Dendritic cell treated with granulocyte-macrophage colony-stimulating factor and Interleukin-4, amounts not matched to agents 40 ng/mL and 50 ng/mL, for 4 days (primary cell): ENCODE measurements at regions not wholly inside any gene's neighbourhood (a gene's known extent, or its start where the extent isn't known, plus 50 kb on each side); places are given as distances from the start of the nearest gene placed in this dataset.
"Not testable (repeated sequence)": the region's sequence is repeated elsewhere in the genome, so short reads cannot be mapped to it uniquely, and the experiment has no call there.

Experiments
- H3K27ac Mint-ChIP-seq: one replicate; pipeline ENCODE4 v1.8.0; 2022; ENCODE audit warnings: mild to moderate bottlenecking, mixed read lengths
- H3K27me3 Mint-ChIP-seq: one replicate; pipeline ENCODE4 v1.8.0; 2022; ENCODE audit warnings: mild to moderate bottlenecking, mixed read lengths
- H3K36me3 Mint-ChIP-seq: one replicate; pipeline ENCODE4 v1.8.0; 2022; ENCODE audit warnings: low read depth, mixed read lengths
- H3K4me1 Mint-ChIP-seq: one replicate; pipeline ENCODE4 v1.8.0; 2022; ENCODE audit warnings: low read depth, mixed read lengths
- H3K4me3 Mint-ChIP-seq: one replicate; pipeline ENCODE4 v1.8.0; 2022; ENCODE audit warnings: mild to moderate bottlenecking, moderate library complexity, mixed read lengths
- H3K9me3 Mint-ChIP-seq: one replicate; pipeline ENCODE4 v1.8.0; 2022; ENCODE audit warnings: mixed read lengths
- intact Hi-C: fragments of 100-400 bp; cut with micrococcal nuclease; formaldehyde crosslinking; loops from one replicate; pipeline ENCODE4 v1.15.0; 2022

DNA sequence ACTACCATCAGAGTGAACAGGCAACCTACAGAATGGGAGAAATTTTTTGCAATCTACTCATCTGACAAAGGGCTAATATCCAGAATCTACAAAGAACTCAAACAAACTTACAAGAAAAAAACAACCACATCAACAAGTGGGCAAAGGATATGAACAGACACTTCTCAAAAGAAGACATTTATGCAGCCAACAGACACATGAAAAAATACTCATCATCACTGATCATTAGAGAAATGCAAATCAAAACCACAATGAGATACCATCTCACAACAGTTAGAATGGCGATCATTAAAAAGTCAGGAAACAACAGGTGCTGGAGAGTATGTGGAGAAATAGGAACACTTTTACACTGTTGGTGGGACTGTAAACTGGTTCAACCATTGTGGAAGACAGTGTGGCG is 51.5 kb downstream of the TGIF2LX start:
- intact Hi-C loops, H3K27me3 Mint-ChIP-seq, H3K27ac Mint-ChIP-seq, H3K36me3 Mint-ChIP-seq, H3K4me3 Mint-ChIP-seq, H3K4me1 Mint-ChIP-seq: not testable (repeated sequence)
- peaks cover 12% of the 10 kb centered on the region for H3K9me3 Mint-ChIP-seq

DNA sequence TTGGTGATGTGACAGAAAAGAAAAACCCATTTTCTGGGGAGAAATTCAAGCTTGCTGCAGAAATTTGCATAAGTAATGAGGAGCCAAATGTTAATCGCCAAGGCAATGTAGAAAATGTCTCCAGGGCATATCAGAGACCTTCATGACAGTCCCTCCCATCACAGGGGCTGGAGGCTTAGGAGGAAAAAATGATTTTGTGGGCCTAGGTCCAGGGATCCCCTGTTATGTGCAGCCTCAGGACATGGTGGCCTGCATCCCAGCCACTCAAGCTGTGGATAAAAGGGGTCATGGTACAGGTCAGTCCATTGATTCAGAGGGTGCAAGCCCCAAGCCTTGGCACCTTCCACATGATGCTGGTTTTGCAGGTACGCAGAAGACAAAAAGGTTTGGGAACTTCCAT is 90.7 kb downstream of the TGIF2LX start:
- Mint-ChIP-seq H3K27me3 (no peaks in the 10 kb centered on the region), H3K36me3 (no peaks in the 10 kb centered on the region), H3K9me3 (no peaks in the 10 kb centered on the region), H3K4me1 (no peaks in the 10 kb centered on the region), H3K27ac (no peak overlapping the region), H3K4me3 (no peak overlapping the region)
- intact Hi-C loops = loop anchor here (10.0 kb wide), 1 partner anchor 62 kb away; no protein-coding TSS in a partner anchor

DNA sequence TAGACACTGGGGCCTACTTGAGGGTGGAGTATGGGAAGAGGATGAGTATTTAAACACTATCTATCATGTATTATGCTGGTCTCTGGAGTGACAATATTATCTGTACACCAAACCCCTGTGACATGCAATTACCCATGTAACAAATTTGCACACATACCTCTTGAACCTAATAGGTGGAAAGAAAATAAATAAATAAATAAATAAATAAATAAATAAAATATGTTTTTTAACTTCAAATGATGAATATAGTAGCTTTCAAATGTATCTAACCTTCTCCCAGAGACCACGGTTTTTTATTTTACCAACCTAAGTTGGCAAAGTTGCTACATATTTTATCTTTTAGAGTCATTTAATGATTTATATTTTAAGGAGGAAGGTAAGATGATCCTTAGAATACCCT is 105.0 kb downstream of the TGIF2LX start:
- Mint-ChIP-seq H3K36me3 (no peaks in the 10 kb centered on the region), H3K4me3 (no peak overlapping the region), H3K27me3 (no peaks in the 10 kb centered on the region), H3K9me3 (no peaks in the 10 kb centered on the region), H3K27ac (no peak overlapping the region), H3K4me1 (no peaks in the 10 kb centered on the region)
- intact Hi-C loops = no loop called here

DNA sequence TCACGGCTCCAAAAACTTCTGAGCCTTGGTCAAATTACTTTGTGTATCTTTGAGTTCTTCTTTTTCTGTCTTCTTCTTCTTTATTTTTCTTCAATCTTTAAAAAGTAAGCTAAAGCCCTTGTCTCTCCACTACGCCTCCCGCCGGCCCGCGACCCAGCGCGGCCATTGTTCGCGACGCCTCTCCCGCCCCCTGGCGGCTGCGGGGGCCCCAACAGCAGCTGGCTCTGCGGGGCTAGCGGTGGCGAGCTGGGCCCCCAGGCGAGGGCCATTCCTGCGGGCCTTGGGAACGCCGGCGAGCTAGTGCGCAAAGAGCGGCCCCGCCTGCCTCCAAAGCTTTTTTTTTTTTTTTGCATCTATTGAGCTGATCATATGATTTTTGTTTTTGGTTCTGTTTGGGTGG is 119.1 kb downstream of the TGIF2LX start:
- no peaks in the 10 kb centered on the region for H3K9me3 Mint-ChIP-seq
- no peaks in the 10 kb centered on the region for H3K27me3 Mint-ChIP-seq
- intact Hi-C loops = no loop called here
- no peak overlapping the region for H3K27ac Mint-ChIP-seq
- H3K36me3 Mint-ChIP-seq = no peaks in the 10 kb centered on the region
- no peaks in the 10 kb centered on the region for H3K4me1 Mint-ChIP-seq
- no peak overlapping the region for H3K4me3 Mint-ChIP-seq
